OCI-LY1 (cell line): ENCODE measurements at regions not wholly inside any gene's neighbourhood (a gene's known extent, or its start where the extent isn't known, plus 50 kb on each side); places are given as distances from the start of the nearest gene placed in this dataset.

Experiments used
- EZH2 ChIP-seq: fragments of 200-600 bp; sonication (generic), shearing (Covaris generic); IDR thresholded peaks from 2 replicates; pipeline ENCODE4 v1.8.0; 2017; ENCODE audit warnings: borderline replicate concordance, mixed run types, mild to moderate bottlenecking, antibody characterized with exemption, low read length, moderate library complexity, mixed read lengths
- TF ChIP-seq, protein P1 (sequence below): fragments of 200-600 bp; sonication (generic), shearing (Covaris generic); IDR thresholded peaks from 2 replicates; pipeline ENCODE4 v1.5.1; 2017; ENCODE audit warnings: mild to moderate bottlenecking, antibody characterized with exemption, low read length, moderate library complexity, mixed read lengths

DNA sequence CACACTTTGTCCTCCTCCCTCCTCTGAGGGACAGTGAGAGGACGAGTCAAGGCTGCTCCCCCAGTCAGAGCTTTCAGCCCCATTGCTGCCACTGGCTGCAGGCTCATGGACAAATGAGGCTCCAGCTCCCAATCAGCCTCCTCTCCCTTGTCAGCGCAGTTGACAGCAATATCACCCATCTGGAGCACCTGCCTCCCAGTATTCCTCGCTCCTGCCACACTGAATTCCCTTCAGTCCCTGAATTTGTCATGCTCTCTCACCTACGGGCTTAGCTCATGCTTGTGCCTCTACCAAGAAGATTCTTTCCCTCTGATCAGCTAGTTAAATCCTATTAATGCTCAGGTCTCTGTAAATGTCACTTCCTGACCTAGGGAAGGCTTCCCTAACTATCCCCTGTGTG is 54.4 kb upstream of the SYT6 start:
- TF ChIP-seq, protein P1, sequence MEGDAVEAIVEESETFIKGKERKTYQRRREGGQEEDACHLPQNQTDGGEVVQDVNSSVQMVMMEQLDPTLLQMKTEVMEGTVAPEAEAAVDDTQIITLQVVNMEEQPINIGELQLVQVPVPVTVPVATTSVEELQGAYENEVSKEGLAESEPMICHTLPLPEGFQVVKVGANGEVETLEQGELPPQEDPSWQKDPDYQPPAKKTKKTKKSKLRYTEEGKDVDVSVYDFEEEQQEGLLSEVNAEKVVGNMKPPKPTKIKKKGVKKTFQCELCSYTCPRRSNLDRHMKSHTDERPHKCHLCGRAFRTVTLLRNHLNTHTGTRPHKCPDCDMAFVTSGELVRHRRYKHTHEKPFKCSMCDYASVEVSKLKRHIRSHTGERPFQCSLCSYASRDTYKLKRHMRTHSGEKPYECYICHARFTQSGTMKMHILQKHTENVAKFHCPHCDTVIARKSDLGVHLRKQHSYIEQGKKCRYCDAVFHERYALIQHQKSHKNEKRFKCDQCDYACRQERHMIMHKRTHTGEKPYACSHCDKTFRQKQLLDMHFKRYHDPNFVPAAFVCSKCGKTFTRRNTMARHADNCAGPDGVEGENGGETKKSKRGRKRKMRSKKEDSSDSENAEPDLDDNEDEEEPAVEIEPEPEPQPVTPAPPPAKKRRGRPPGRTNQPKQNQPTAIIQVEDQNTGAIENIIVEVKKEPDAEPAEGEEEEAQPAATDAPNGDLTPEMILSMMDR: no peak
- TF ChIP-seq EZH2: no peak
